ENCODE measurements at regions not wholly inside any gene's neighbourhood (a gene's known extent, or its start where the extent isn't known, plus 50 kb on each side); places are given as distances from the start of the nearest gene placed in this dataset.

GRCh38 chr4:138958519-138958918 lies 57.1 kb upstream of the NOCT start:
- Histone ChIP-seq H3K4me3 (ENCODE audit: low read length) (no peak overlapping the region), H3K27me3 (ENCODE audit: control insufficient read depth in 1 of 2, insufficient read depth in 2 of 2, low read length in 2 of 2) (no peaks in the 10 kb centered on the region), H3K27ac (ENCODE audit: low read depth in 1 of 2, low read length in 2 of 2) (no peak overlapping the region), H3K36me3 (ENCODE audit: insufficient read depth, low read length) (no peaks in the 10 kb centered on the region), H3K9me3 (ENCODE audit: control insufficient read depth in 1 of 2, insufficient read depth in 1 of 2, low read length in 2 of 2) (no peaks in the 10 kb centered on the region), H3K4me1 (ENCODE audit: insufficient read depth, low read length) (no peaks in the 10 kb centered on the region)
- Mint-ChIP-seq H3K4me1 (ENCODE audit: low read depth) (no peaks in the 10 kb centered on the region), H3K27ac (no peak overlapping the region), H3K9me3 (no peaks in the 10 kb centered on the region), H3K4me3 (no peak overlapping the region), H3K36me3 (ENCODE audit: low read depth) (no peaks in the 10 kb centered on the region), H3K27me3 (no peaks in the 10 kb centered on the region)
- TF ChIP-seq CTCF (IDR thresholded peaks at IDR 0.05): no peak
- ATAC-seq (ENCODE audit: poor library complexity) (no peak), DNase-seq (peak in 1 of 14 experiments; percentile 12)
- intact Hi-C loops (cut with DNase I, micrococcal nuclease): no loop called here
- POLR2A ChIA-PET: no interaction called here
- CTCF ChIA-PET: no interaction called here

GRCh38 chr4:138957302-138957701 lies 58.3 kb upstream of the NOCT start:
- Histone ChIP-seq H3K4me3 (ENCODE audit: low read length) (no peak overlapping the region), H3K36me3 (ENCODE audit: insufficient read depth, low read length) (no peaks in the 10 kb centered on the region), H3K27me3 (ENCODE audit: control insufficient read depth in 1 of 2, insufficient read depth in 2 of 2, low read length in 2 of 2) (no peaks in the 10 kb centered on the region), H3K27ac (ENCODE audit: low read depth in 1 of 2, low read length in 2 of 2) (no peak overlapping the region), H3K9me3 (ENCODE audit: control insufficient read depth in 1 of 2, insufficient read depth in 1 of 2, low read length in 2 of 2) (no peaks in the 10 kb centered on the region), H3K4me1 (ENCODE audit: insufficient read depth, low read length) (no peaks in the 10 kb centered on the region)
- no peak for ATAC-seq (ENCODE audit: poor library complexity)
- no peak overlapping the region for H3K4me3 Mint-ChIP-seq
- H3K27ac Mint-ChIP-seq: no peak overlapping the region
- ChIA-PET CTCF (no interaction called here), POLR2A (no interaction called here)
- no peaks in the 10 kb centered on the region for H3K4me1 Mint-ChIP-seq (ENCODE audit: low read depth)
- H3K36me3 Mint-ChIP-seq (ENCODE audit: low read depth): no peaks in the 10 kb centered on the region
- intact Hi-C loops (cut with DNase I, micrococcal nuclease): no loop called here
- H3K9me3 Mint-ChIP-seq: no peaks in the 10 kb centered on the region
- TF ChIP-seq CTCF (IDR thresholded peaks at IDR 0.05): no peak
- no peak for DNase-seq
- no peaks in the 10 kb centered on the region for H3K27me3 Mint-ChIP-seq

- intact Hi-C loops (cut with DNase I, micrococcal nuclease): no loop called here
- H3K4me3 Mint-ChIP-seq: no peak overlapping the region
- ATAC-seq (ENCODE audit: poor library complexity) (no peak), DNase-seq (no peak)
- no peak for TF ChIP-seq CTCF (IDR thresholded peaks at IDR 0.05)
- no peak overlapping the region for H3K27ac Mint-ChIP-seq
- H3K27me3 ChIP-seq (ENCODE audit: control insufficient read depth in 1 of 2, insufficient read depth in 2 of 2, low read length in 2 of 2): no peaks in the 10 kb centered on the region
- no peaks in the 10 kb centered on the region for H3K27me3 Mint-ChIP-seq
- H3K36me3 ChIP-seq (ENCODE audit: insufficient read depth, low read length): no peaks in the 10 kb centered on the region
- no peaks in the 10 kb centered on the region for H3K4me1 ChIP-seq (ENCODE audit: insufficient read depth, low read length)
- H3K4me1 Mint-ChIP-seq (ENCODE audit: low read depth): no peaks in the 10 kb centered on the region
- no peak overlapping the region for H3K27ac ChIP-seq (ENCODE audit: low read depth in 1 of 2, low read length in 2 of 2)
- POLR2A ChIA-PET: no interaction called here
- no peaks in the 10 kb centered on the region for H3K9me3 Mint-ChIP-seq
- H3K9me3 ChIP-seq (ENCODE audit: control insufficient read depth in 1 of 2, insufficient read depth in 1 of 2, low read length in 2 of 2): no peaks in the 10 kb centered on the region
- H3K4me3 ChIP-seq (ENCODE audit: low read length): no peak overlapping the region
- CTCF ChIA-PET: interaction anchor here (1.3 to 1.4 kb wide), 2 partner anchors 10 to 16 kb away, joined by 3 read pairs; no protein-coding TSS in a partner anchor
- H3K36me3 Mint-ChIP-seq (ENCODE audit: low read depth): no peaks in the 10 kb centered on the region
Measured at GRCh38 chr4:138954428-138954827, 61.2 kb upstream of the NOCT start.

All from CD4-positive, alpha-beta T cell (primary cell).